Central memory CD8-positive, alpha-beta T cell (primary cell): ENCODE measurements at regions not wholly inside any gene's neighbourhood (a gene's known extent, or its start where the extent isn't known, plus 50 kb on each side); places are given as distances from the start of the nearest gene placed in this dataset.

ENCODE experiments used
- ATAC-seq: fragments of 150-1000 bp; cut with Tn5 transposase; replicated peaks from 2 replicates; pipeline ENCODE4 v1.10.0; 2022; ENCODE audit warnings: mild to moderate bottlenecking, moderate FRiP score, moderate number of reproducible peaks; ENCODE audit not compliant: poor library complexity, severe bottlenecking; ENCODE audit errors: extremely low read depth
- DNase-seq, 2 donors: peaks; one replicate each; pipeline ENCODE4 v3.0.0; 2021; ENCODE audit warnings: low spot score in 2 of 2
- H3K27ac Mint-ChIP-seq: one replicate; pipeline ENCODE4 v1.8.0; 2022; ENCODE audit warnings: low read depth, mild to moderate bottlenecking, moderate library complexity, mixed read lengths
- H3K27me3 Mint-ChIP-seq: one replicate; pipeline ENCODE4 v1.8.0; 2022; ENCODE audit warnings: mixed read lengths
- H3K36me3 Mint-ChIP-seq: one replicate; pipeline ENCODE4 v1.8.0; 2022; ENCODE audit warnings: mild to moderate bottlenecking, moderate library complexity, mixed read lengths; ENCODE audit not compliant: insufficient read depth
- H3K4me1 Mint-ChIP-seq: one replicate; pipeline ENCODE4 v1.8.0; 2022; ENCODE audit warnings: mixed read lengths
- H3K4me3 Mint-ChIP-seq: one replicate; pipeline ENCODE4 v1.8.0; 2022; ENCODE audit warnings: mild to moderate bottlenecking, moderate library complexity, mixed read lengths
- H3K9me3 Mint-ChIP-seq: one replicate; pipeline ENCODE4 v1.8.0; 2022; ENCODE audit warnings: mixed read lengths

DNA sequence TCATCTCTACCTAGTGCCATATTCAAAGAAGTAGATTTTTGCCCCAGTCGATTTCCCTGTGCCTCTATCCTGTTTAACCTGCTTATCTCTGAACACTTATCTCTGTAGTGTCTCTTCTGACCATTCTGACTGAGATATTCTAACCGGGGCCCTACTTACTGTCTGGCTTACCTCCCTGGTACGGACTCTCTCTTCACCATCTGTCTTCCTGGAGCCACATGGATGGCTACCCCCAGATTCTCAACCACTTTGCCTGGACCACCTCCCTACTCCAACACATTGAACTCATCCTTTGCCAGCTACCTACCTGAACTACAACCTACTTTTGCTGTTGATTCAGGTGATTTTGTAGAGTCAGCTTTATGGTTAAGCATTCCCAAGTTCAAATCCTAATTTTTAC, 397.4 kb upstream of the SLC24A2 start:
- no peak overlapping the region for H3K27ac Mint-ChIP-seq
- H3K36me3 Mint-ChIP-seq, result no peaks in the 10 kb centered on the region
- no peaks in the 10 kb centered on the region for H3K9me3 Mint-ChIP-seq
- H3K4me1 Mint-ChIP-seq, result peaks cover 7% of the 10 kb centered on the region
- no peak for DNase-seq
- no peak overlapping the region for H3K4me3 Mint-ChIP-seq
- ATAC-seq, result no peak
- no peaks in the 10 kb centered on the region for H3K27me3 Mint-ChIP-seq

GRCh38 chr9:20184541-20184940, 395.7 kb upstream of the SLC24A2 start:
- no peak for DNase-seq
- H3K4me1 Mint-ChIP-seq, result peaks cover 7% of the 10 kb centered on the region
- no peak overlapping the region for H3K4me3 Mint-ChIP-seq
- H3K27me3 Mint-ChIP-seq, result no peaks in the 10 kb centered on the region
- ATAC-seq, result no peak
- no peaks in the 10 kb centered on the region for H3K9me3 Mint-ChIP-seq
- H3K36me3 Mint-ChIP-seq, result no peaks in the 10 kb centered on the region
- no peak overlapping the region for H3K27ac Mint-ChIP-seq

GRCh38 chr9:20178679-20179078, 389.8 kb upstream of the SLC24A2 start:
- no peak overlapping the region for H3K4me3 Mint-ChIP-seq
- H3K27ac Mint-ChIP-seq, result no peak overlapping the region
- peaks cover 21% of the 10 kb centered on the region for H3K27me3 Mint-ChIP-seq
- H3K4me1 Mint-ChIP-seq, result peaks cover 7% of the 10 kb centered on the region
- no peak for ATAC-seq
- DNase-seq, result no peak
- H3K36me3 Mint-ChIP-seq, result no peaks in the 10 kb centered on the region
- no peaks in the 10 kb centered on the region for H3K9me3 Mint-ChIP-seq

DNA sequence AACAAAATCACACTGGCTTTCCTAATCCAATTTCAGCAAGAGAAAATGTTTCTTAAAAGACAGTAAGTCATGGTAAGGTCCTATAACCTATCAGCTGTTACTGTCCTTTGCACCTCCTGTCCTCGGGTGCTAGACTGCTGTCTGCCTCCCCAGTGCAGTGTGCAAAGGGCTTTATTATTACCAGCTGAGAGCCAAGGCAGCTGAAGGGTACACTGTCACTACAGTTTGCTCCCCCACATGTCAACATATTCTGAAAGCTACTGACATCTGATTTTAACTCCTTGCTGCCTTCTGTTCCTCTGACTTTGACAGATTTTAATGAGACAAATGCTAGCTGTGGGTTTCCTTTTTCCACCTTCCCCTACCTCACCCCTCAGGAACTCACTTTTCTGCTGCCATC, 389.4 kb upstream of the SLC24A2 start:
- H3K27ac Mint-ChIP-seq, result no peak overlapping the region

GRCh38 chr9:20170122-20170521, 381.3 kb upstream of the SLC24A2 start:
- Mint-ChIP-seq H3K4me1 (no peaks in the 10 kb centered on the region), H3K4me3 (no peak overlapping the region), H3K27ac (no peak overlapping the region), H3K9me3 (peaks cover 36% of the 10 kb centered on the region), H3K27me3 (peaks cover 35% of the 10 kb centered on the region), H3K36me3 (no peaks in the 10 kb centered on the region)
- DNase-seq (no peak), ATAC-seq (no peak)

More for the DNA sequence above, 389.4 kb upstream of the SLC24A2 start:
- Mint-ChIP-seq H3K4me3 (no peak overlapping the region), H3K36me3 (no peaks in the 10 kb centered on the region), H3K9me3 (no peaks in the 10 kb centered on the region), H3K4me1 (peaks cover 7% of the 10 kb centered on the region), H3K27me3 (peaks cover 26% of the 10 kb centered on the region)
- ATAC-seq, result no peak
- no peak for DNase-seq

DNA sequence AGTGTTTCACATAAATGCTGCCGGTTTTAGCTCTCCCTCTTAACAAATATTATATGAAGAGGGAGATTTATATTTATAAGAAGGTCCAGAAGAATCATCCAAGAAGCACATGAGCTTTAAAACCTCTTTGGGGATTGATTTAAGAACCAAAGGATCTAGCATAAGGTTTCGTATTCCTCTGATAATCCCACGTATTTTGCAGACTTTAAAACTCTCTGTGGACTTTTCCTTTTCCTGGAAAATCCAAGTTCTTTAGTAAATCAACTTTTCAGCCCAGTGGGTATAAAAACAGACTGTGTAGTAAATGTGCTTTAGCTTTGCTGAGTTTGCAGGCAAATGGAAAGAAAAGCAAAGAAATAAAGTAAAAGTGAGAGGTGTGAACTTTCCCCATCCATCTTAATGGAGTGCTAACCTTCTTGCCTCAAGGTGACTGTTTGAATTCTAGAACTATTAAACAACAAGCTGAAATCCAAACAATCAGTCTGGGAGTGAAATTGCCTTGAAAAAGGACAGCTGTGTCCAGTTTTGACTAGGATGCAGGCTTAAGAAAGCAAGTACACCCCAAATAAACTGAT, 363.4 kb upstream of the SLC24A2 start:
- no peak for DNase-seq
- Mint-ChIP-seq H3K9me3 (no peaks in the 10 kb centered on the region), H3K4me3 (no peak overlapping the region), H3K36me3 (no peaks in the 10 kb centered on the region), H3K27me3 (no peaks in the 10 kb centered on the region), H3K4me1 (no peaks in the 10 kb centered on the region), H3K27ac (no peak overlapping the region)
- ATAC-seq, result no peak

DNA sequence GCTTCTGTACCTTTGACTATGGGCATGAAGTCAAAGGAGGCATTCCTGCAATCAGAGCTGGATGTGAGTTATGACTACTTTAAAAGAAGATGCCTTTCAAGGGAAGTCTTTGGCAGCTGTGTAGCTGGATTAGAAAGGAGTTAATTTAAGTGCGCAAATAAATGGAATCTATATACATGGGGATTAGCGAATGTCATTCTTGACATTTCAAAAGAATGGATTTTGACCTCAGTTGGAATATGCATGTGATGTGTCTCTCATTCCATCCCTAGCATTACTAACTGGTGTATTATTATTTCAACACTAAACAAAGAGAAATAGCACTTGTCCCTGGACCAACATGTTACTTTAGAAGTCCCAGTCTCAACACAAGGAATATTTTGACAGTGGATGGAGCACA, 359.6 kb upstream of the SLC24A2 start:
- H3K36me3 Mint-ChIP-seq, result no peaks in the 10 kb centered on the region
- H3K27me3 Mint-ChIP-seq, result no peaks in the 10 kb centered on the region
- H3K4me1 Mint-ChIP-seq, result no peaks in the 10 kb centered on the region
- DNase-seq (no peak), ATAC-seq (no peak)
- no peak overlapping the region for H3K4me3 Mint-ChIP-seq
- H3K9me3 Mint-ChIP-seq, result no peaks in the 10 kb centered on the region
- no peak overlapping the region for H3K27ac Mint-ChIP-seq

DNA sequence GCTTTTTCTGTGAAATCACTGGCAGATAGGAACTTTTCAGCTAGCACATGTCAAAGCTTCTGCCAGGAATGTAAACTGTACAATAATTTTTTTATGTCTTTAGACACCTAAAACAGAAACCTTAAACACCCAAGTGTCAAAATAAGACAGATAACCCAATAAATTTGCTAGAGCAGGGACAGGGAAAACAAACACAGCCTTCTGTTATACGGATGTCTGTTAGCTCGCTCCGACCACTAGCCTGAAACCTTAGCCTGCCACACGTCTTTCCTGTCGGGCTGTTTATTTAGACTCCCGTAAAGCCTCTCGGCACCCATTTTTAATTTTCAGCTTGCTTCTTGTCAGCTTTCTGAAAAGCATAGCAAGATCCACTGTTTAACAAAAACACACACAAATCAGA, 355.4 kb upstream of the SLC24A2 start:
- H3K36me3 Mint-ChIP-seq, result no peaks in the 10 kb centered on the region
- DNase-seq, result no peak
- H3K27ac Mint-ChIP-seq, result no peak overlapping the region
- H3K9me3 Mint-ChIP-seq, result no peaks in the 10 kb centered on the region
- no peaks in the 10 kb centered on the region for H3K4me1 Mint-ChIP-seq
- no peak overlapping the region for H3K4me3 Mint-ChIP-seq
- H3K27me3 Mint-ChIP-seq, result no peaks in the 10 kb centered on the region
- ATAC-seq, result no peak

- no peaks in the 10 kb centered on the region for H3K9me3 Mint-ChIP-seq
- H3K4me3 Mint-ChIP-seq, result no peak overlapping the region
- no peaks in the 10 kb centered on the region for H3K27me3 Mint-ChIP-seq
- no peak overlapping the region for H3K27ac Mint-ChIP-seq
- ATAC-seq (no peak), DNase-seq (no peak)
- no peaks in the 10 kb centered on the region for H3K36me3 Mint-ChIP-seq
- H3K4me1 Mint-ChIP-seq, result no peaks in the 10 kb centered on the region
Measured at GRCh38 chr9:20139763-20140290, 351.0 kb upstream of the SLC24A2 start.

GRCh38 chr9:20138841-20139240, 350.0 kb upstream of the SLC24A2 start:
- DNase-seq (no peak), ATAC-seq (no peak)
- Mint-ChIP-seq H3K27ac (no peak overlapping the region), H3K4me1 (no peaks in the 10 kb centered on the region), H3K36me3 (no peaks in the 10 kb centered on the region), H3K4me3 (no peak overlapping the region), H3K9me3 (no peaks in the 10 kb centered on the region), H3K27me3 (no peaks in the 10 kb centered on the region)

DNA sequence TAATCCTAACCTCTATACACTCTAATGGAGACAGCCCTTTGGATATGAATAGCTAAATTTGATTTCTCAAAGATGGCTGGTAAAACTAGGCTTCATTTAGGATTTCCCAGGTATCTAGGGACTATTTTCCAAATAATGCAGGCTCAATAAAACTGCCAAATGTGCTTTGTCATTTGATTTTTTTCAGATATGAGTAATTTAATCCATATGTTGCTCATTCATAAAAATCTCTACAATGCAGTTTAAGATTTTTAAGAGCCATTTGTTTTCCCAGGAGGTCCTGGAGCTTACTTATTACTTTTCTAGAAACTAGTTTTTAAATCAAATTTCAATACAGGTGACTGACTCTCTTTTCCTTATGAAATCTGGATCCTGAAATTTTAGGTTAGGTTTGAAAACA, 349.3 kb upstream of the SLC24A2 start:
- ATAC-seq (no peak), DNase-seq (no peak)
- Mint-ChIP-seq H3K4me1 (no peaks in the 10 kb centered on the region), H3K36me3 (no peaks in the 10 kb centered on the region), H3K4me3 (no peak overlapping the region), H3K27me3 (no peaks in the 10 kb centered on the region), H3K9me3 (no peaks in the 10 kb centered on the region), H3K27ac (no peak overlapping the region)

GRCh38 chr9:20137425-20137824, 348.6 kb upstream of the SLC24A2 start:
- no peaks in the 10 kb centered on the region for H3K27me3 Mint-ChIP-seq
- no peaks in the 10 kb centered on the region for H3K36me3 Mint-ChIP-seq
- DNase-seq (no peak), ATAC-seq (no peak)
- H3K27ac Mint-ChIP-seq, result no peak overlapping the region
- no peak overlapping the region for H3K4me3 Mint-ChIP-seq
- no peaks in the 10 kb centered on the region for H3K4me1 Mint-ChIP-seq
- no peaks in the 10 kb centered on the region for H3K9me3 Mint-ChIP-seq

DNA sequence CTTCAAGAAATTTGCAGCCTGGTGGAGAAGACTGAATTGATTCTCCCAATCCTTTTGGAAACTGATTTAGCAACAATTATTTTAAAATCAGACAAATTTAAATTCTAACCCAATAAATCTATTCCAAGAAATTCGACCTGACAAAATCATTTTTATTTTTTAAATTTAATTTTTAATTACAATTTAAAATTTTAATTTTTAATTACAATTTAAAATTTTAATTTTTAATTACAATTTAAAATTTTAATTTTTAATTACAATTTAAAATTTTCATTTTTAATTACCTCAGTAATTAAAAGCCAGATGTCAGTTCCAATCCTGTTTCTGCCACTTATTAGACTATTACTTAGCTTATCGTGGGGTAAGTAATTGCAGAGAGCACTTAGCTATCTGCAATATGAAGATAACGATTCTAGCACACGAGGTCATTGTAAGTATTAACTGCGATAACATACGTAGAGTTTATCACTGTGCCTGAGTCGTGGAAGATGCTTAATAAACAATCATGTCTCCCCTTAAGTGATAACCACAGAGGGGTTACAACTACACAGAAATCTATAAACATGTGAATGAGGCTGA, 346.4 kb upstream of the SLC24A2 start:
- ATAC-seq (no peak), DNase-seq (no peak)
- Mint-ChIP-seq H3K9me3 (no peaks in the 10 kb centered on the region), H3K27ac (no peak overlapping the region), H3K4me3 (no peak overlapping the region), H3K36me3 (no peaks in the 10 kb centered on the region), H3K4me1 (no peaks in the 10 kb centered on the region), H3K27me3 (no peaks in the 10 kb centered on the region)
